HG02588 (cell line): ENCODE measurements at regions not wholly inside any gene's neighbourhood (a gene's known extent, or its start where the extent isn't known, plus 50 kb on each side); places are given as distances from the start of the nearest gene placed in this dataset.
A peak's percentile ranks its signal among the peaks of the same experiment; 100 is the strongest.

ENCODE experiments used
- ATAC-seq: cut with Tn5 transposase; IDR thresholded peaks from one replicate; pipeline ENCODE4 v1.9.1; 2021; ENCODE audit warnings: mild to moderate bottlenecking, moderate library complexity; ENCODE audit not compliant: unreplicated experiment

DNA sequence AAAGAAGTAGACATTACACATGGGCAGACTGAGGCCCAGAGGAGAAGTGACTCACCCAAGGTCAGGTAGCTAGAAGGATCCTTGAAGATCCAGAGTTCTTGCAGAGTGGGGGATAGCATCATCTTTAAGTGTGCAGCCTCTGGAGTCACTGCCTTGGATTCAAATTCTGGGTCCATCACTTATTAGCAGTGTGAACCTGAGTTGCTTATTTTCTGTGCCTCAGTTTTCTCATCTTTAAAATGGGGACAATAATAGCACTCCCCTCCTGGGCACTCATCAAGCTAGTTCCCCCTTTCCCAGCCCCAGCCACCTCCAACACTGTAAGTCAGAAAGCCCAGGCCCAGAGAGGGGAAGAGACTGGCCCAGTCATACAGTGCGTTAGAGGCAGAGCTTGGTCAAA lies 141.8 kb upstream of the PJA1 start:
- no peak for ATAC-seq

DNA sequence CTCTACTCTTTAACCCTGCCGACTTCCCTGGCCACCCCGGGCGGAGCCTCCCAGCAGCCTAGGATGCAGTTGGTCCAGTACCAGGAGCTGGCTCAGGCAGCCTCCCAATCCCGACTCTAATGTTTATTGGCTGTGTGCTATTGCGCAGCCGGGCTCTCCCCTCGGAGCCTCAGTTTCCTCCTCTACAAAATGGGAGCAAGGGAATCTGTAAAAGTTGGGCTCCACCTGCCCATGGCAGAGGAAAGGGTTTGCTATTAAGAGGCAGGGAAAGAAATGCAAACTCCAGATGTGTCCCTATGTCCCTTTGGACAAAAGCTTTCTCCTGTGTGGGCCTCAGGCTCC lies 140.8 kb upstream of the PJA1 start:
- no peak for ATAC-seq

- no peak for ATAC-seq
Observed at GRCh38 chrX:69305333-69306062, 140.2 kb upstream of the PJA1 start.

GRCh38 chrX:69303231-69303630 lies 138.0 kb upstream of the PJA1 start:
- ATAC-seq = no peak

GRCh38 chrX:69299951-69300714 lies 134.9 kb upstream of the PJA1 start:
- no peak for ATAC-seq

GRCh38 chrX:69299285-69299684 lies 134.0 kb upstream of the PJA1 start:
- ATAC-seq = no peak

DNA sequence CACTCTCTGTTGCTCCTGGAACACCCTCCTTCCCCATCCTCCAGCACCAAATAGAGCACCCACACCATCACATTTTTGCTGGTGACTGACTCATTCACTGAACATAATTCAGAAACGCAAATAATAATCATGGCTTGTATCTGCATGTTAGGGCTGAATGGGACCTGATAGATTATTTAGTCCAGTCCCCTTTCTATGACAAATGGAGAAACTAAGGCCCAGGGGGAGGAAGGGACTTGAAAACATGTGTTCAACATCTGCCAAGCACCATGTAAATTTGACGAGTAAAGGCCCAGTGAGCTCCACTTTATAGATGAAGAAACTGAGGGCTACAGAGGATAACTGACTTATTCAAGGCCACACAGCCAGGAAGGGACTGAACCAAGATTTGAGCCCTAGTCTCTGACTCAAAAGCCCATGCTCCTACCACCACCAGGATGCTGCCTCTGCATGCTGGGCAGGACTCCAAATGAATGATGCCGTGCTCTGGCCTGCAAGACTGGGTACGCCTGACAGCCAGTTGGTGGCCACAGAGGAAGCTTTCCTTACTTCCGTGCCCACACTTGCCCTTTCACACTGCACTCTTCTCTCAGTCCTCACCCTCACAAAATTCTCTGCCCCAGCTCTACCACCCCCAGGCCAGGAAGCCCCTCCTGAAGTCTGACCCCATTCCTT lies 133.3 kb upstream of the PJA1 start:
- ATAC-seq = no peak

- ATAC-seq = no peak
Observed at GRCh38 chrX:69297506-69297905, 132.3 kb upstream of the PJA1 start.

GRCh38 chrX:69293776-69294601 lies 128.7 kb upstream of the PJA1 start:
- no peak for ATAC-seq

GRCh38 chrX:69291116-69291515 lies 125.9 kb upstream of the PJA1 start:
- no peak for ATAC-seq

GRCh38 chrX:69290292-69290691 lies 125.0 kb upstream of the PJA1 start:
- no peak for ATAC-seq

GRCh38 chrX:69289793-69290123 lies 124.5 kb upstream of the PJA1 start:
- ATAC-seq = no peak

GRCh38 chrX:69289046-69289792 lies 124.0 kb upstream of the PJA1 start:
- ATAC-seq = no peak

DNA sequence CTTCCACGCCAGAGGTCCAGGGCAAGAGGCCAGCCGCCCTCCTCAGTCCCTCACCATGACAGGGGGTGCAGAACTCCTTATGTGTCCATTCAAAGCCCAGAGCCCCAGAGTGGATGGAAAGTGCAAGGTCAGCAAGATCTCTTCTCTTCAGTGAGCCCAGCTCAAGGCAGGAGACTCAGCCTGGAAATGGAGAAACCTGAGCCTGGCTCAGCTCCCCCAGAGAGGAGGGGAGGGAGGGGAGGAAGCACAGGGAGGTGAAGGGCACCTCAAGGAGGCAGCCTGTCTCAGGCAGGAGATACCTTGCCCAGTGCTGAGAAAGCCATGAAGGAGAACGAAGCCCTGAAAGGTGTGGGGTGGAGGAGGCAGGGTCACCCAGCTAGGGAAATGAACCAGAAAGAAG lies 121.8 kb upstream of the PJA1 start:
- no peak for ATAC-seq

DNA sequence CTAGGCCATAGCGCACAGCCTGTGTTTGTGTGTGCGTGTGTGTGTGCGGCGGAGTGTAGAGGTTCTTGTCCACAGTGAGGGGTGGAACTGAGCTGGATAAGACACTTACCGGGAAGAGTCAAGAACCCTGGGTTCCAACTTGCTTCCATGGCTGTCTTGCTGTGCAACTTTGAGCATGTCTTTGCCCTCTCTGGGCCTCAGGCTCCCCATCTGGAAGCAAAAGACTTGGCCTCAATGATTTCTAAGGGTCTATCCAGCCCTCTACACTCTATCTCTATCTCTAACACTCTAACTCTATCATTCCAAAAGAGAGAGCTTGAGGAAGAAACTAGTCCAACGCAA lies 121.3 kb upstream of the PJA1 start:
- ATAC-seq = no peak

GRCh38 chrX:69285881-69286564 lies 120.8 kb upstream of the PJA1 start:
- ATAC-seq = peak; percentile 73

DNA sequence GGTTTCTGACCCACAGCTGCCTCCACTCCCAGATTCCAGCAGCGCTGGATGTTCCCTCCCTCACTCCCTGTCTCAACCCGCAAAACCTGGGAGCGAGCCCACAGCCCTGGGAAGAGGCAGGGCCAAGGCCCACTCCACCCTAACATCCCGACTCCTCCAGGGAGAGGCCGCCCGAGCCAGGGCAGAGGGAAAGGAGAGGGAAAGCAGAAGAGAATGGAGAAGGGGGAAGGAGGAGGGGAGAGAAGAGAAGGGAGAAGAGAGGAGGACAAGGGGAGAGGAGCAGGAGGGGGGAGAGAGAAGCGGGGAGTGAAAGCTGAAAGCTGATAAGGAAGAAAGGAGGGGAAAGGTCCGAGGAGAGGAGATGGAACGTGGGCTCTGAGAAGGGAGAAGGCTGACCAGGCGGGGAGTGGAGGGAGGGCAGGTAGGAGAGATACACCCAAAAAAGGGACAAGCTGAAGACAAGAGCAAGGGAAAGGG lies 120.2 kb upstream of the PJA1 start:
- no peak for ATAC-seq

- no peak for ATAC-seq
Observed at GRCh38 chrX:69284491-69284890, 119.2 kb upstream of the PJA1 start.

DNA sequence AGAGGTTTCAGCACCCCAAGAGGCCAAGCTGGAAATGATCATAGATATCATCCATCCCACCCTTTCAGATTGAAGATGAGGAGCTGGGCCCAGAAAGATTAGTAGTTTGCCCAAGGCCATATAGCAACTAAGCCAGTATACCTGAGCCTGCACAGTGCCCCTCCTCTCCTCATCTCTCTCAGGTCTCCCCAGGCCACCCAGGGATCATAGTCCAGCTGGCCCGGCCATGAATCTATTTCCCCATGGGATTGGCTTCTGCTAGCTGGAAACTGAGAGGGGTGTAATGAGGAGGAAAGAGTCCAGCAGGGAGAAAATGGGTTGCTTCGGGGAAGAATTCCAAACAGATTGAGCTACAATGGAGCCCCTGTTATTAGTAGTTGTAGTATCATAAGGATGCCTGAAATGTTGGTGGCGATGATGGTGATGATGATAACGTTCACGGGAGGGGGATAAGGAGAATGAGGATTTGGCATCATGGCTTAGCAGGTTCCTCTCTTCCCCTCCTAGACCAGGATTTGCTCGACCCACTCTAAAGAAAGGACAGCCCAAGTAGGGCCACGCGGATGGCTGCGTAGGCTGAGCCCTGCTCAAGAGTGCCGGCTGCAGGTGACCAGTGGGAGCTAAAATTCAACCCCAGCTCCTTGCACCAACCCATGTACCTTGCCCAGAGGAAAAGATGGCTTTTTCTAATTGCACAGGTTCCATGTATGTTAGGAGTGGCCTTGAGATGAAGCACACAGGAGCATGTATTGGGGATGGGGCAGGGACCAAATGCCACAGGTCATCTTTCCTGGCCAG lies 117.8 kb upstream of the PJA1 start:
- ATAC-seq = no peak
